Erythroblast (primary cell): ENCODE measurements at regions not wholly inside any gene's neighbourhood (a gene's known extent, or its start where the extent isn't known, plus 50 kb on each side); places are given as distances from the start of the nearest gene placed in this dataset.

Experiments
- GATA1 ChIP-seq: IDR thresholded peaks from 2 replicates; pipeline ENCODE4 v1.6.1; 2011; ENCODE audit warnings: low read depth, mild to moderate bottlenecking, control low read depth, low read length, moderate library complexity
- POLR2A ChIP-seq: IDR thresholded peaks from 2 replicates; pipeline ENCODE4 v1.6.1; 2011; ENCODE audit warnings: mild to moderate bottlenecking, low read length

GRCh38 chr3:59310736-59311135, 260.9 kb upstream of the CFAP20DC start:
- no peak for TF ChIP-seq POLR2A
- TF ChIP-seq GATA1 = no peak
